HL-60/S4 (cell line): ENCODE measurements at regions not wholly inside any gene's neighbourhood (a gene's known extent, or its start where the extent isn't known, plus 50 kb on each side); places are given as distances from the start of the nearest gene placed in this dataset.
"Not testable (repeated sequence)": the region's sequence is repeated elsewhere in the genome, so short reads cannot be mapped to it uniquely, and the experiment has no call there.

Source experiments
- in situ Hi-C: fragments of 300-500 bp; cut with MboI; formaldehyde crosslinking; loops from 2 replicates; pipeline ENCODE4 v1.14.3; 2022; ENCODE audit warnings: low sequenced_read_pairs

GRCh38 chr7:35908331-35909216 is 107.7 kb downstream of the SEPTIN7 start:
- in situ Hi-C loops, result loop anchor here (5.0 kb wide), 1 partner anchor 201 kb away; no protein-coding TSS in a partner anchor

GRCh38 chr7:35909870-35910357 is 109.1 kb downstream of the SEPTIN7 start:
- in situ Hi-C loops, result loop anchor here (5.0 to 10.0 kb wide), 2 partner anchors 65 to 203 kb away; no protein-coding TSS in a partner anchor

DNA sequence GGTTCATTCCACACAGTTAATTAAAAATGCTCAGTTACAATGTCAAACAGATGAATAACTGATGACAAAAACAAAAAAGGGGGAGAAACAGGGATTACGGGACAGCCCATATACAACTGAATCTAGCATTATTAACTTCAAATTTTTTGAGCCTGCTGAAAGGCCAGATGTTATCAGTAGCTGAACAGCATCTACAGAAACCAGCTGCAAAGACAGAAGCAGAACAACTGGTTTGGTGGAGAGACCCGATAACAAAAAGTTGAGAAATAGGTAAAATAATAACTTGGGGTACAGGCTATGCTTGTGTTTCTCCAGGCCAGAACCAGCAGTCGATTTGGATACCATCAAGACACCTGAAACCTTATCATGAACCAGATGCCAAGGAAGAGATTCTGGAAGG is 109.8 kb downstream of the SEPTIN7 start:
- in situ Hi-C loops, result loop anchor here (10.0 kb wide), 1 partner anchor 64 kb away; no protein-coding TSS in a partner anchor

DNA sequence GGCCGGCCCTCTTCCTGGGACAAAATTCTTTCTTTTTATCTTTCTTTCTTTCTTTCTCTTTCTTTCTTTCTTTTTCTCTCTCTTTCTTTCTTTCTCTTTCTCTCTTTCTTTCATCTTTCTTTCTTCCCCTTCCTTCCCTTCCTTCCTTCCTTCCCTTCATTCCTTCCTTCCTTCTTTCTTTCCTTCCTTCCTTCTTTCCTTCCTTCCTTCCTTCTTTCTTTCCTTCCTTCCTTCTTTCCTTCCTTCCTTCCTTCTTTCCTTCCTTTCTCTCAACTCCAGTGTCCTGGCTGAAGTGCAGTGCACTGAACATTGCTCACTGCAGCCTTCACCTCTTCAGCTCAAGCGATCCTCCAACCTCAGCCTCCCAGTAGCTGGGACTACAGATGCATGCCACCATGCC is 112.5 kb downstream of the SEPTIN7 start:
- in situ Hi-C loops, result loop anchor here (10.0 kb wide), 1 partner anchor 61 kb away; no protein-coding TSS in a partner anchor

GRCh38 chr7:35914214-35914613 is 113.4 kb downstream of the SEPTIN7 start:
- in situ Hi-C loops, result loop anchor here (10.0 kb wide), 1 partner anchor 61 kb away; no protein-coding TSS in a partner anchor

DNA sequence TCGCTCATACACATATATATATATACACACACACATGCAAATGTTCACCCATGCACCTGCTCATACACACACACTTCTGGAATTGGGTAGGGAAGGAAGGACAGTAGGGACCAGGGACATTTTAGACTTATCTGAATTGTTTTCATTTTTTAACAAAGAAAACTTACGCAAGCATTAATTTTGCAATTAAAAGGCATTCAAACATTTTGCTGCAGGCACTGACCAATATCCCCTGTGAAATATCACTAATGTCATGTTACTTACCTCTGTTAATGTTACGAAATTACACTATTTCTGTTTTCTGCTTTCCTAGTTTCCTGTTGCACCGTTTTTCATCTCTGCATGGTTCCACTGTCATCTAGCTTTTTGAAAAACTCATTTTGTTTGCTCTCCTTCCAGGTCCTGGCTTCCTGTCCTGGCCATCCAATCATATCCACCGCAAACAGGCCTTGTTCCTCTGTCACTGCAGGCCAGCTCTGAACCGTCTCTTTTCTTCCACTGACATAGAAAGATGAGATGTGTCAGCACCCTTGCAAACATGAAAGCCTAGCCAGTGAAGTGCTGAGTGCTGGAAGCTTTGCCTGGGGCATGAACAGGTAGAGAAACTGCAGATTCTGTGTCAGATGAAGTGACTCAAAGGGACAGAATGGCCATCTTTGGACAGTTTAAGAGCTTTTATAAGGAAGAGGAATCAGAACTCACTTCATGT is 114.5 kb downstream of the SEPTIN7 start:
- in situ Hi-C loops, result loop anchor here (10.0 kb wide), 1 partner anchor 59 kb away; no protein-coding TSS in a partner anchor

GRCh38 chr7:35918217-35918616 is 117.4 kb downstream of the SEPTIN7 start:
- in situ Hi-C loops, result loop anchor here (10.0 kb wide), 1 partner anchor 57 kb away; no protein-coding TSS in a partner anchor

GRCh38 chr7:35919607-35920006 is 118.8 kb downstream of the SEPTIN7 start:
- in situ Hi-C loops, result loop anchor here (10.0 kb wide), 1 partner anchor 55 kb away; no protein-coding TSS in a partner anchor

DNA sequence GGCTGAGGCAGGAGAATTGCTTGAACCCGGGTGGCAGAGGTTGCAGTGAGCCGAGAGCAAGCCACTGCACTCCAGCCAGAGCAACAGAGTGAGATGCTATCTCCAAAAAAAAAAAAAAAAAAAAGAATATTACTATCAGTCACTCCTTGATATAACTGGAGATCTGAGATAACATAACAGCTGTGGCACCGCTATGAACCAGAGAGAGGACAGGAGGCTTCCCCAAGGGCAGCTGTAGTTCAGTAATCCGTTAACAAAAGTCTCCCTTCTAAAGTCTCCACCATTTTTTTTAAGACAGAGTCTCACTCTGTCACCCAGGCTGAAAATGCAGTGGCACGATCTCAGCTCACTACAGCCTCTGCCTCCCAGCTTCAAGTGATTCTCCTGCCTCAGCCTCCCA is 120.5 kb downstream of the SEPTIN7 start:
- in situ Hi-C loops, result not testable (repeated sequence)

DNA sequence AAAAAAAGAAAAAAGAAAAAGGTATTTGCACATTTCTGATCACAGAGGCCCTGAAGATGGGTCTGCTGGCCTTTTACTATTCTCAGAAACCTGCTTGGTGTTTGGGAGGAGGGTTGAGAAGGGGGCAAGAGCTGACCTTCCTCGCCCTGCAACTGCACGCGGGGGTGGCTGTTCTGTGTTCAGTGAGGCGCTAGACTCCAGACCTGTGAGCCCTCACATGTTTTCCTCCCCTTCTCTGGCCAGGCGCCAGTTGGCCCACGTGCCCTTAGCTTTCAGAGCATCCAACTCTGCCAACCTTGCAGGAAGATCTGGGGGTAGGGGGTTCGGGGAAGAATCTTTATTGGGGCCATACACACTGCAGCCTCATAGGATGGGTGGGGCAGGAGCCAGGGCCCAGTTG is 123.8 kb downstream of the SEPTIN7 start:
- in situ Hi-C loops, result not testable (repeated sequence)

GRCh38 chr7:35926966-35927365 is 126.1 kb downstream of the SEPTIN7 start:
- in situ Hi-C loops, result not testable (repeated sequence)

GRCh38 chr7:35931134-35931533 is 130.3 kb downstream of the SEPTIN7 start:
- in situ Hi-C loops, result not testable (repeated sequence)

DNA sequence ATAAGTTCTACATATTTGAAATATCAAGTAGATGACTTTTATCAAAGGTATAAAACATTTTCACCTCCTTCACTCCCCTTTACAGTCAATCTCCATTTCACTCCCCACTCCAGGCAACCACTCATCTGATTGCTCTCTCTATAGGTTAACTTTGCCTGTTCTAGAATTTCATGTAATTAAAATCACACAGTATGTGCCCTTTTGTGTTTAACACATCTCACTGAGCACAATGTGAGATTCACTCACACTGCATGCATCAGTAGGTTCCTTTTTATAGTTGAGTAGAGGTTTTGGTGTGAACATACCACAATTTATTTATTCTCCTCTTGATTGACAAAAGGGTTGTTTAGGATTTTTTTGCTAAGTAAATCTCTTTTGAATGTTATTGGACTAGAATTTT is 130.7 kb downstream of the SEPTIN7 start:
- in situ Hi-C loops, result not testable (repeated sequence)

DNA sequence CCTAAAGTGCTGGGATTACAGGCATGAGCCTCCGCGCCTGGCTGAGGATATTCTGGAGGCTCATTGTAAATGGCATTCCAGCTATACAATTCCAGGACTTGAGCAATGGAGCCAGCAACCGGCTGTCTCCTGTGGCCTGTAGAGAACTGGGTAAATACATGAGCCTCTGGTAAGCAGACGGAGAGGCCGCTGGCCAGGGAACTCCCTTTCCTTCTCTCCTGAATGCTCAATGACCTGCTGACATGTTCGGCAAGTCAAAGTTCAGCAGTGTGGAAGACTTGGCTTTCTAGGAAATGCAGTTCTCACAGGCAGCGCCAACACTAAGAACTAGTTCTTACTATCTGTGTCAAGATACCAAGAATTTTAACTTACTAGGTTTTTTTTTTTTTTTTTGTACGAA is 139.8 kb downstream of the SEPTIN7 start:
- in situ Hi-C loops, result not testable (repeated sequence)

DNA sequence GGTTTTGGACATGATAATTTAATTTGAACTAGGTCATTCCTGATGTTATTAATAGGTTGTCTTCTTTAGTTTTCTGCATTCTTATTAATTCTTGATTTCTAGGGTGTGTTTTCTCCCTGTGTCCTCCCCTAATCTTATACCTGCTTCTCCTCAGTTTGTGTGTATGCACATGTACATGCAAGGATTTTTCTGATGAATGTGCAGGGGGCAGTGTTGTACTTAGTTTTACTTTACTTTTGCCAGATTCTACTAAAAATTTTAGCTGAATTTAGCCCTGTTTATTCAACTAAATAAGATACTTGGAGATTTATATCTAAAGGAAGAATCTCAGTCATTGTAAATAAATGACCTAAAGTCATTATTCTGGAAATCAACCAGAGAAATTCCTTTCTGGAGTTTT is 144.8 kb downstream of the SEPTIN7 start:
- in situ Hi-C loops, result not testable (repeated sequence)

DNA sequence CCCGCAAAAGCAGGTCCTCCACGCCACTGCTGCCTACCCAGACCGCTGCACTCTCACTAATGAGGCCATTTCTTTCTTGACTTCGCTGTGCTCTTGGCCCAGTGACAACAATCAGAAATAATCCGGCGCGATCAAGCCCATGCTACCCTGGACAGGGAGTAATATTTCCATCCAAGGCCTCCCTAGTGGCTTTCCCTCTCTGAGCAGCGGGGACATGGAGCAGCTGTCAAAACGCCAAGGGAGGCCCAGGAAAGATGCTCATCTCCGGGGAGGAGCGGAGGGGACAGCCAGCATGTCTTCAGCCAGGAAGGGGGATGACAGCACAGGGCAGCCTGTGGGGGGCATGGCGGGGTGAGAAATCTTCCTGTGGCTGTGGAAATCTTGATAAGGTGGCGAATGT is 154.9 kb downstream of the SEPTIN7 start:
- in situ Hi-C loops, result not testable (repeated sequence)

- in situ Hi-C loops, result not testable (repeated sequence)
These were observed 156.1 kb downstream of the SEPTIN7 start for GRCh38 chr7:35956988-35957387.

GRCh38 chr7:35961260-35961659 is 160.4 kb downstream of the SEPTIN7 start:
- in situ Hi-C loops, result not testable (repeated sequence)

GRCh38 chr7:35962607-35963006 is 161.8 kb downstream of the SEPTIN7 start:
- in situ Hi-C loops, result not testable (repeated sequence)

GRCh38 chr7:35967366-35968139 is 166.7 kb downstream of the SEPTIN7 start:
- in situ Hi-C loops, result no loop called here
